ENCODE measurements at regions not wholly inside any gene's neighbourhood (a gene's known extent, or its start where the extent isn't known, plus 50 kb on each side); places are given as distances from the start of the nearest gene placed in this dataset.

GRCh38 chr7:149569025-149569725 is 71.6 kb upstream of the ZNF746 start:
- TF ChIP-seq CTCF (IDR thresholded peaks at IDR 0.05 in 4 of 5, conservative IDR thresholded peaks at IDR 0.05 in 1 of 5) (no peak), POLR2A (IDR thresholded peaks at IDR 0.05) (no peak)

All from gastrocnemius medialis (tissue), 4 donors.